ENCODE measurements at regions not wholly inside any gene's neighbourhood (a gene's known extent, or its start where the extent isn't known, plus 50 kb on each side); places are given as distances from the start of the nearest gene placed in this dataset.

DNA sequence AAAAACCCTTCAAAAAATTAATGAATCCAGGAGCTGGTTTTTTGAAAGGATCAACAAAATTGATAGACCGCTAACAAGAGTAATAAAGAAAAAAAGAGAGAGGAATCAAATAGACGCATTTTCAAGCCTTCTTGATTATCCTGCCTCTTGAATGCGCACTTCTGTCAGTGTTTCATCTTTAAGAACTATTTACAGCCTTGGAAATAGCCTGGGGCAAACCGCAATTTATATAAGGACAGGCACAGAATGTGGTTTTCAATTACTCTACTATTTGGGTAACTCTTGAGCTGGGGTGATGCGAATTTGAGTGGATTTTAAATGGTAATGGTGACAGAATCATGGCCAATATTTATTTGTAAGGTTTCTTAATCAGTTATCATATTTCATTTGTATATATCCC is 179.1 kb upstream of the OTX2 start (continued):
- no peak for TF ChIP-seq ZBTB43 (CRISPR knock-in tag; IDR thresholded peaks at IDR 0.05)
- TF ChIP-seq AFF4 (CRISPR knock-in tag; IDR thresholded peaks at IDR 0.05), result no peak
- TF ChIP-seq MAFK (IDR thresholded peaks at IDR 0.05; ENCODE audit: low read length), result no peak
- TF ChIP-seq RBM17 (IDR thresholded peaks at IDR 0.05; ENCODE audit: borderline replicate concordance, low read depth, low read length), result no peak
- TF ChIP-seq ARHGAP35 (IDR thresholded peaks at IDR 0.05; ENCODE audit: partially characterized antibody), result no peak
- TF ChIP-seq HNRNPUL1 (IDR thresholded peaks at IDR 0.05; ENCODE audit: low read length), result no peak
- TF ChIP-seq ETV6 (IDR thresholded peaks at IDR 0.05; ENCODE audit: borderline replicate concordance in 1 of 2, low read depth in 2 of 2, low read length in 1 of 2), result no peak
- TF ChIP-seq ETV6 (CRISPR knock-in tag; IDR thresholded peaks at IDR 0.05; ENCODE audit: borderline replicate concordance), result no peak
- no peak for TF ChIP-seq PREB (CRISPR knock-in tag; IDR thresholded peaks at IDR 0.05)
- TF ChIP-seq CBFB (CRISPR knock-in tag; IDR thresholded peaks at IDR 0.05), result no peak
- TF ChIP-seq ELK3 (CRISPR knock-in tag; IDR thresholded peaks at IDR 0.05), result no peak
- TF ChIP-seq, protein P1, sequence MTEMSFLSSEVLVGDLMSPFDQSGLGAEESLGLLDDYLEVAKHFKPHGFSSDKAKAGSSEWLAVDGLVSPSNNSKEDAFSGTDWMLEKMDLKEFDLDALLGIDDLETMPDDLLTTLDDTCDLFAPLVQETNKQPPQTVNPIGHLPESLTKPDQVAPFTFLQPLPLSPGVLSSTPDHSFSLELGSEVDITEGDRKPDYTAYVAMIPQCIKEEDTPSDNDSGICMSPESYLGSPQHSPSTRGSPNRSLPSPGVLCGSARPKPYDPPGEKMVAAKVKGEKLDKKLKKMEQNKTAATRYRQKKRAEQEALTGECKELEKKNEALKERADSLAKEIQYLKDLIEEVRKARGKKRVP (CRISPR knock-in tag; IDR thresholded peaks at IDR 0.05), result no peak

Data from K562 (cell line).